GM18873 (cell line): ENCODE measurements at regions not wholly inside any gene's neighbourhood (a gene's known extent, or its start where the extent isn't known, plus 50 kb on each side); places are given as distances from the start of the nearest gene placed in this dataset.

Experiments used
- ATAC-seq: cut with Tn5 transposase; IDR thresholded peaks from one replicate; pipeline ENCODE4 v1.9.1; 2021; ENCODE audit warnings: mild to moderate bottlenecking, moderate library complexity, moderate number of reproducible peaks; ENCODE audit not compliant: unreplicated experiment, low FRiP score

- no peak for ATAC-seq
Observed at GRCh38 chr2:217195658-217196446, 336.0 kb upstream of the TNP1 start.

- no peak for ATAC-seq
Observed at GRCh38 chr2:217195016-217195415, 335.2 kb upstream of the TNP1 start.

GRCh38 chr2:217193431-217194340, 333.8 kb upstream of the TNP1 start:
- no peak for ATAC-seq

- ATAC-seq: no peak
Observed at GRCh38 chr2:217192366-217192765, 332.5 kb upstream of the TNP1 start.

- no peak for ATAC-seq
Observed at GRCh38 chr2:217189747-217190146, 329.9 kb upstream of the TNP1 start.

- no peak for ATAC-seq
Observed at GRCh38 chr2:217189131-217189530, 329.3 kb upstream of the TNP1 start.

GRCh38 chr2:217186668-217187159, 326.9 kb upstream of the TNP1 start:
- ATAC-seq: no peak

- no peak for ATAC-seq
Observed at GRCh38 chr2:217186152-217186551, 326.3 kb upstream of the TNP1 start.

- ATAC-seq: no peak
Observed at GRCh38 chr2:217185265-217185995, 325.6 kb upstream of the TNP1 start.

GRCh38 chr2:217184242-217184641, 324.4 kb upstream of the TNP1 start:
- ATAC-seq: no peak

GRCh38 chr2:217183471-217183870, 323.6 kb upstream of the TNP1 start:
- ATAC-seq: no peak

- no peak for ATAC-seq
Observed at GRCh38 chr2:217182926-217183325, 323.1 kb upstream of the TNP1 start.

GRCh38 chr2:217181512-217181911, 321.6 kb upstream of the TNP1 start:
- no peak for ATAC-seq

- no peak for ATAC-seq
Observed at GRCh38 chr2:217179854-217180253, 320.0 kb upstream of the TNP1 start.

- no peak for ATAC-seq
Observed at GRCh38 chr2:217178341-217178740, 318.5 kb upstream of the TNP1 start.

GRCh38 chr2:217177720-217178119, 317.9 kb upstream of the TNP1 start:
- no peak for ATAC-seq

GRCh38 chr2:217171874-217172273, 312.0 kb upstream of the TNP1 start:
- ATAC-seq: no peak

GRCh38 chr2:217168496-217168895, 308.6 kb upstream of the TNP1 start:
- ATAC-seq: no peak

- ATAC-seq: no peak
Observed at GRCh38 chr2:217167531-217167930, 307.7 kb upstream of the TNP1 start.

GRCh38 chr2:217166241-217166850, 306.5 kb upstream of the TNP1 start:
- ATAC-seq: no peak
